H1 (cell line): ENCODE measurements at regions not wholly inside any gene's neighbourhood (a gene's known extent, or its start where the extent isn't known, plus 50 kb on each side); places are given as distances from the start of the nearest gene placed in this dataset.

Experiments used
- CTCF ChIA-PET: fragments of 300-600 bp; sonication (Branson Sonifier 250); formaldehyde crosslinking; loops from one replicate; lab custom pipeline; 2021; ENCODE audit not compliant: partially characterized antibody; lab: Charles Lee
- POLR2A ChIA-PET: fragments of 300-600 bp; sonication (Branson Sonifier 250); formaldehyde crosslinking; loops from one replicate; lab custom pipeline; 2021; ENCODE audit warnings: inconsistent platforms; ENCODE audit not compliant: partially characterized antibody; lab: Charles Lee
- DNase-seq, 2 experiments: peaks; one replicate each; pipeline versions ENCODE4 v3.0.0 to v3.0.0-alpha.2; 2010 to 2022; ENCODE audit warnings: low spot score in 2 of 2, low read depth in 1 of 2, mixed read lengths in 1 of 2
- FAIRE-seq: peaks from 2 replicates; lab custom pipeline; 2011; peaks lifted over from hg19 to GRCh38; lab: Jason Lieb, UNC
- H2AFZ ChIP-seq: 2 replicates; pipeline ENCODE4 v1.8.1; 2012; ENCODE audit warnings: low read length, inconsistent platforms
- H2AK5ac ChIP-seq: 2 replicates; pipeline ENCODE4 v1.6.1; 2013; ENCODE audit warnings: low read depth, low read length
- H2BK120ac ChIP-seq: replicated peaks from 2 replicates; pipeline ENCODE3; 2013; ENCODE audit warnings: low read depth, low read length, inconsistent platforms
- H2BK12ac ChIP-seq: 2 replicates; pipeline ENCODE4 v1.6.1; 2013; ENCODE audit warnings: low read depth, low read length
- H2BK15ac ChIP-seq: 2 replicates; pipeline ENCODE4 v1.6.1; 2013; ENCODE audit warnings: low read length
- H2BK20ac ChIP-seq: 2 replicates; pipeline ENCODE4 v1.6.1; 2013; ENCODE audit warnings: low read length
- H2BK5ac ChIP-seq: 2 replicates; pipeline ENCODE4 v1.6.1; 2013; ENCODE audit warnings: low read depth, low read length
- H3K14ac ChIP-seq: 2 replicates; pipeline ENCODE4 v1.6.1; 2013; ENCODE audit warnings: inconsistent platforms; ENCODE audit not compliant: insufficient read length
- H3K18ac ChIP-seq: 2 replicates; pipeline ENCODE4 v1.6.1; 2013; ENCODE audit warnings: low read length; ENCODE audit errors: extremely low read depth
- H3K23ac ChIP-seq: 2 replicates; pipeline ENCODE4 v1.6.1; 2013; ENCODE audit warnings: inconsistent platforms; ENCODE audit not compliant: insufficient read length
- H3K23me2 ChIP-seq: 2 replicates; pipeline ENCODE4 v1.6.1; 2013; ENCODE audit warnings: low read depth, low read length
- H3K27ac ChIP-seq: 2 replicates; pipeline ENCODE4 v1.6.1; 2011; ENCODE audit warnings: low read depth, low read length, inconsistent platforms
- H3K27me3 ChIP-seq, 4 experiments: replicated peaks in 1 of 4; 1 replicate in 1 of 4; 2 replicates in 3 of 4; pipeline versions ENCODE4 v1.6.1 to v1.8.1; 2011 to 2013; ENCODE audit warnings: low read length in 3 of 4, mild to moderate bottlenecking in 3 of 4, inconsistent platforms in 2 of 4, mixed read lengths in 2 of 4, moderate library complexity in 1 of 4; ENCODE audit not compliant: control insufficient read depth in 3 of 4, insufficient read depth in 3 of 4; ENCODE audit errors: extremely low read depth in 1 of 4
- H3K36me3 ChIP-seq, 4 experiments: 2 replicates each; pipeline versions ENCODE4 v1.6.1 to v1.8.1; 2011 to 2013; ENCODE audit warnings: mild to moderate bottlenecking in 4 of 4, low read length in 3 of 4, moderate library complexity in 2 of 4, control low read depth in 1 of 4, inconsistent platforms in 1 of 4; ENCODE audit not compliant: insufficient read depth in 4 of 4, control insufficient read depth in 2 of 4
- H3K4ac ChIP-seq: replicated peaks from 2 replicates; pipeline ENCODE3; 2013; ENCODE audit warnings: low read length, low read depth, mixed read lengths, inconsistent platforms; ENCODE audit not compliant: insufficient read length
- H3K4me1 ChIP-seq, 4 experiments: replicated peaks in 1 of 4; 1 replicate in 1 of 4; 2 replicates in 3 of 4; pipeline versions ENCODE4 v1.6.1 to v1.8.1; 2011 to 2013; ENCODE audit warnings: low read length in 3 of 4, inconsistent platforms in 2 of 4, mixed read lengths in 1 of 4; ENCODE audit not compliant: insufficient read depth in 4 of 4, control insufficient read depth in 3 of 4
- H3K4me2 ChIP-seq, 2 experiments: 2 replicates each; pipeline versions ENCODE4 v1.6.1 to v1.8.1; 2011 to 2013; ENCODE audit warnings: low read depth in 2 of 2, low read length in 2 of 2, control low read depth in 1 of 2, inconsistent platforms in 1 of 2, mild to moderate bottlenecking in 1 of 2; ENCODE audit not compliant: insufficient read depth in 1 of 2
- H3K4me3 ChIP-seq, 4 experiments: fragments of 200-600, 300-600 bp in 1 of 4; sonication (generic), shearing (Covaris generic), sonication (Bioruptor Twin) in 1 of 4; 2 replicates each; pipeline versions ENCODE4 v1.5.1 to v1.8.1; 2011 to 2016; ENCODE audit warnings: low read length in 4 of 4, low read depth in 3 of 4, control low read depth in 2 of 4, inconsistent platforms in 2 of 4, mild to moderate bottlenecking in 2 of 4, mixed read lengths in 1 of 4, moderate library complexity in 1 of 4; ENCODE audit not compliant: insufficient read depth in 2 of 4; ENCODE audit errors: extremely low read depth in 1 of 4
- H3K56ac ChIP-seq: replicated peaks from 2 replicates; pipeline ENCODE3; 2013; ENCODE audit warnings: low read depth, mild to moderate bottlenecking, mixed read lengths, low read length, inconsistent platforms; ENCODE audit not compliant: insufficient read length
- H3K79me1 ChIP-seq: 2 replicates; pipeline ENCODE4 v1.6.1; 2013; ENCODE audit warnings: low read depth, low read length, control low read depth
- H3K79me2 ChIP-seq, 2 experiments: 2 replicates each; pipeline versions ENCODE4 v1.6.1 to v1.8.1; 2012 to 2013; ENCODE audit warnings: low read length in 2 of 2, mild to moderate bottlenecking in 2 of 2, inconsistent platforms in 1 of 2; ENCODE audit not compliant: insufficient read depth in 2 of 2, control insufficient read depth in 1 of 2
- H3K9ac ChIP-seq, 4 experiments: replicated peaks in 1 of 4; 1 replicate in 1 of 4; 2 replicates in 3 of 4; pipeline versions ENCODE4 v1.6.1 to v1.8.1; 2011 to 2013; ENCODE audit warnings: low read depth in 3 of 4, low read length in 3 of 4, control low read depth in 2 of 4, mild to moderate bottlenecking in 2 of 4, moderate library complexity in 2 of 4, inconsistent platforms in 1 of 4; ENCODE audit errors: extremely low read depth in 1 of 4
- H3K9me3 ChIP-seq, 2 experiments: 2 replicates each; pipeline versions ENCODE4 v1.6.1 to v1.8.1; 2012 to 2013; ENCODE audit warnings: mild to moderate bottlenecking in 2 of 2, moderate library complexity in 2 of 2, control low read depth in 1 of 2, inconsistent platforms in 1 of 2, low read depth in 1 of 2, low read length in 1 of 2, mixed read lengths in 1 of 2; ENCODE audit not compliant: insufficient read depth in 2 of 2
- H4K20me1 ChIP-seq, 2 experiments: replicated peaks in 1 of 2; 2 replicates each; pipeline versions ENCODE3 to v1.8.1; 2011 to 2013; ENCODE audit warnings: inconsistent platforms in 2 of 2, low read length in 2 of 2, mild to moderate bottlenecking in 1 of 2; ENCODE audit not compliant: insufficient read depth in 2 of 2, control insufficient read depth in 1 of 2
- H4K5ac ChIP-seq: 2 replicates; pipeline ENCODE4 v1.6.1; 2013; ENCODE audit warnings: low read length, low read depth, mixed read lengths, inconsistent platforms; ENCODE audit not compliant: insufficient read length
- H4K8ac ChIP-seq: 2 replicates; pipeline ENCODE4 v1.8.0; 2013; ENCODE audit warnings: mild to moderate bottlenecking, moderate library complexity, low read length, inconsistent platforms; ENCODE audit not compliant: insufficient read depth; ENCODE audit errors: extremely low read depth
- H4K91ac ChIP-seq: replicated peaks from 2 replicates; pipeline ENCODE3; 2013; ENCODE audit warnings: low read length, mixed read lengths, inconsistent platforms; ENCODE audit not compliant: insufficient read length
- CHD1 ChIP-seq: IDR thresholded peaks from 2 replicates; pipeline ENCODE4 v1.6.1; 2012; ENCODE audit warnings: low read depth, low read length, improper control_type of control experiment
- WGBS, 2 experiments: shearing (Covaris generic) in 1 of 2; methylation state at CpG; one replicate each; pipeline versions ENCODE4 v1.1.6 to v1.1.7; 2013 to 2015; ENCODE audit warnings: low lambda C conversion rate in 2 of 2, mixed read lengths in 2 of 2, inconsistent platforms in 1 of 2, low coverage in 1 of 2, missing lambda C conversion rate in 1 of 2; ENCODE audit not compliant: insufficient replicate concordance in 2 of 2, insufficient coverage in 1 of 2, insufficient read length in 1 of 2; ENCODE audit errors: extremely low coverage in 1 of 2, missing lambda C conversion rate in 1 of 2; 5-methylcytosine and 5-hydroxymethylcytosine counted together

- DNase-seq: no peak
- no peak for FAIRE-seq
Measured at GRCh38 chr15:69520067-69520466, 67.4 kb downstream of the RPLP1 start.

More at GRCh38 chr15:69520067-69520466, 67.4 kb downstream of the RPLP1 start:
- Histone ChIP-seq H3K27me3 (no peaks in the 10 kb centered on the region), H2AFZ (no peak overlapping the region), H2BK5ac (no peak overlapping the region), H2AK5ac (no peak overlapping the region), H3K79me2 (no peaks in the 10 kb centered on the region), H3K9ac (no peak overlapping the region), H3K56ac (no peak overlapping the region), H4K8ac (no peak overlapping the region), H3K36me3 (no peaks in the 10 kb centered on the region), H2BK12ac (no peak overlapping the region), H2BK15ac (no peak overlapping the region), H3K4ac (no peak overlapping the region), H2BK20ac (no peak overlapping the region), H3K23ac (no peak overlapping the region), H4K91ac (no peak overlapping the region), H3K27ac (no peak overlapping the region), H4K20me1 (no peaks in the 10 kb centered on the region), H4K5ac (no peak overlapping the region), H3K79me1 (no peaks in the 10 kb centered on the region), H3K14ac (no peak overlapping the region), H3K18ac (no peak overlapping the region), H3K4me1 (peaks cover 0 to 5% (median 3%) of the 10 kb centered on the region in 4 experiments; a peak in 2 of 7 replicates), H3K4me3 (no peak overlapping the region), H3K23me2 (no peaks in the 10 kb centered on the region), H3K9me3 (no peaks in the 10 kb centered on the region), H3K4me2 (no peak overlapping the region), H2BK120ac (no peak overlapping the region)
- POLR2A ChIA-PET: no interaction called here
- no peak for TF ChIP-seq CHD1
- CTCF ChIA-PET: interaction anchor here (1.0 to 1.9 kb wide), 3 partner anchors 17 to 95 kb away, joined by 3 to 6 read pairs (median 3); no protein-coding TSS in a partner anchor
- WGBS, 2 experiments: 68% methylated on average over 1 of the region's 1 CpG; no CpG with 5 or more reads in 1 of the 2 experiments
